CD4-positive, alpha-beta memory T cell (primary cell): ENCODE measurements at regions not wholly inside any gene's neighbourhood (a gene's known extent, or its start where the extent isn't known, plus 50 kb on each side); places are given as distances from the start of the nearest gene placed in this dataset.

Experiments used
- CTCF ChIA-PET: fragments of 350-600 bp; sonication (Branson Sonifier 250); formaldehyde crosslinking; loops from one replicate; lab custom pipeline; 2021; ENCODE audit warnings: inconsistent platforms; ENCODE audit not compliant: partially characterized antibody; lab: Charles Lee
- POLR2A ChIA-PET: fragments of 350-600 bp; sonication (Branson Sonifier 250); formaldehyde crosslinking; loops from one replicate; lab custom pipeline; 2021; ENCODE audit not compliant: partially characterized antibody; lab: Charles Lee
- DNase-seq, 5 donors: peaks; one replicate each; pipeline versions ENCODE4 v3.0.0 to v3.0.0-alpha.2; 2020 to 2022; ENCODE audit warnings: mixed read lengths in 1 of 5
- H3K27ac ChIP-seq: one replicate; pipeline ENCODE4 v1.7.0; 2013; ENCODE audit warnings: low read depth, low read length
- H3K27me3 ChIP-seq: 2 replicates; pipeline ENCODE4 v1.7.0; 2013; ENCODE audit warnings: mild to moderate bottlenecking, low read length, moderate library complexity; ENCODE audit not compliant: insufficient read depth
- H3K36me3 ChIP-seq: 2 replicates; pipeline ENCODE4 v1.7.0; 2013; ENCODE audit warnings: mild to moderate bottlenecking, low read length, moderate library complexity; ENCODE audit not compliant: insufficient read depth
- H3K4me1 ChIP-seq: 2 replicates; pipeline ENCODE4 v1.7.0; 2013; ENCODE audit warnings: mild to moderate bottlenecking, low read length, moderate library complexity; ENCODE audit not compliant: insufficient read depth
- H3K4me3 ChIP-seq, 2 donors: one replicate each; pipeline ENCODE4 v1.7.0; 2013; ENCODE audit warnings: low read length in 2 of 2, mild to moderate bottlenecking in 1 of 2
- H3K9me3 ChIP-seq, 2 donors: one replicate each; pipeline ENCODE4 v1.7.0; 2013; ENCODE audit warnings: low read length in 2 of 2, control low read depth in 1 of 2; ENCODE audit not compliant: control insufficient read depth in 1 of 2
- H3K27ac Mint-ChIP-seq, 7 donors: one replicate each; pipeline ENCODE4 v1.8.0; 2020 to 2021; ENCODE audit warnings: mixed read lengths in 7 of 7, mild to moderate bottlenecking in 6 of 7, inconsistent platforms in 3 of 7, moderate library complexity in 3 of 7
- H3K27me3 Mint-ChIP-seq, 2 donors: one replicate each; pipeline ENCODE4 v1.8.0; 2020 to 2021; ENCODE audit warnings: mixed read lengths in 2 of 2
- H3K36me3 Mint-ChIP-seq, 2 donors: one replicate each; pipeline ENCODE4 v1.8.0; 2020 to 2021; ENCODE audit warnings: mixed read lengths in 2 of 2, inconsistent platforms in 1 of 2, mild to moderate bottlenecking in 1 of 2
- H3K4me1 Mint-ChIP-seq, 4 donors: one replicate each; pipeline ENCODE4 v1.8.0; 2020 to 2021; ENCODE audit warnings: mixed read lengths in 4 of 4, mild to moderate bottlenecking in 1 of 4
- H3K4me3 Mint-ChIP-seq, 8 donors: one replicate each; pipeline ENCODE4 v1.8.0; 2020 to 2021; ENCODE audit warnings: mixed read lengths in 8 of 8, mild to moderate bottlenecking in 7 of 8, moderate library complexity in 6 of 8, inconsistent platforms in 3 of 8
- H3K9me3 Mint-ChIP-seq, 8 donors: one replicate each; pipeline ENCODE4 v1.8.0; 2020 to 2021; ENCODE audit warnings: mixed read lengths in 8 of 8, mild to moderate bottlenecking in 5 of 8, inconsistent platforms in 3 of 8, moderate library complexity in 1 of 8
- intact Hi-C: fragments of 100-400 bp; cut with micrococcal nuclease; formaldehyde crosslinking; loops from one replicate; pipeline ENCODE4 v1.15.1; 2023

GRCh38 chr1:157893686-157894085 is 52.1 kb upstream of the CD5L start:
- Histone ChIP-seq H3K36me3 (no peaks in the 10 kb centered on the region), H3K4me1 (no peaks in the 10 kb centered on the region), H3K4me3 (no peak overlapping the region), H3K9me3 (no peaks in the 10 kb centered on the region), H3K27me3 (no peaks in the 10 kb centered on the region), H3K27ac (no peak overlapping the region)
- intact Hi-C loops = no loop called here
- peaks cover 5 to 10% of the 10 kb centered on the region in 2 donors for H3K27me3 Mint-ChIP-seq
- ChIA-PET CTCF (no interaction called here), POLR2A (no interaction called here)
- H3K9me3 Mint-ChIP-seq = peaks cover 0 to 4% (median 1%) of the 10 kb centered on the region in 8 donors
- H3K4me1 Mint-ChIP-seq = no peaks in the 10 kb centered on the region
- H3K36me3 Mint-ChIP-seq = no peaks in the 10 kb centered on the region
- DNase-seq = no peak
- no peak overlapping the region for H3K4me3 Mint-ChIP-seq
- no peak overlapping the region for H3K27ac Mint-ChIP-seq

- ChIA-PET POLR2A (no interaction called here), CTCF (no interaction called here)
- H3K4me3 ChIP-seq = no peak overlapping the region
- H3K4me1 ChIP-seq = no peaks in the 10 kb centered on the region
- no peak overlapping the region for H3K27ac ChIP-seq
- Mint-ChIP-seq H3K9me3 (peaks cover 0 to 9% (median 3%) of the 10 kb centered on the region in 8 donors), H3K27me3 (peaks cover 5 to 10% of the 10 kb centered on the region in 2 donors), H3K4me1 (no peaks in the 10 kb centered on the region), H3K4me3 (no peak overlapping the region), H3K36me3 (no peaks in the 10 kb centered on the region), H3K27ac (no peak overlapping the region)
- no peak for DNase-seq
- no peaks in the 10 kb centered on the region for H3K27me3 ChIP-seq
- intact Hi-C loops = no loop called here
- H3K9me3 ChIP-seq = no peaks in the 10 kb centered on the region
- no peaks in the 10 kb centered on the region for H3K36me3 ChIP-seq
These were observed 53.1 kb upstream of the CD5L start for GRCh38 chr1:157894613-157895165.

- Mint-ChIP-seq H3K4me3 (no peak overlapping the region), H3K27ac (no peak overlapping the region), H3K27me3 (peaks cover 2 to 13% of the 10 kb centered on the region in 2 donors), H3K9me3 (peaks cover 0 to 17% (median 8%) of the 10 kb centered on the region in 8 donors), H3K4me1 (no peaks in the 10 kb centered on the region), H3K36me3 (no peaks in the 10 kb centered on the region)
- Histone ChIP-seq H3K27ac (no peak overlapping the region), H3K9me3 (no peaks in the 10 kb centered on the region), H3K4me1 (no peaks in the 10 kb centered on the region), H3K36me3 (no peaks in the 10 kb centered on the region), H3K4me3 (no peak overlapping the region), H3K27me3 (no peaks in the 10 kb centered on the region)
- ChIA-PET POLR2A (no interaction called here), CTCF (no interaction called here)
- intact Hi-C loops = no loop called here
- DNase-seq = no peak
These were observed 68.7 kb upstream of the CD5L start for GRCh38 chr1:157910270-157910669.

GRCh38 chr1:157915859-157916258 is 74.3 kb upstream of the CD5L start:
- Mint-ChIP-seq H3K9me3 (peaks cover 0 to 6% (median 0%) of the 10 kb centered on the region in 8 donors), H3K27ac (no peak overlapping the region), H3K36me3 (no peaks in the 10 kb centered on the region), H3K4me1 (no peaks in the 10 kb centered on the region), H3K4me3 (no peak overlapping the region), H3K27me3 (peaks cover 2 to 5% of the 10 kb centered on the region in 2 donors)
- CTCF ChIA-PET = no interaction called here
- intact Hi-C loops = no loop called here
- Histone ChIP-seq H3K27me3 (no peaks in the 10 kb centered on the region), H3K27ac (no peak overlapping the region), H3K9me3 (no peaks in the 10 kb centered on the region), H3K4me3 (no peak overlapping the region), H3K4me1 (no peaks in the 10 kb centered on the region), H3K36me3 (no peaks in the 10 kb centered on the region)
- POLR2A ChIA-PET = no interaction called here
- no peak for DNase-seq

- no peaks in the 10 kb centered on the region for H3K27me3 ChIP-seq
- H3K4me3 ChIP-seq = no peak overlapping the region
- H3K27ac ChIP-seq = no peak overlapping the region
- intact Hi-C loops = no loop called here
- H3K36me3 ChIP-seq = no peaks in the 10 kb centered on the region
- H3K4me1 Mint-ChIP-seq = no peaks in the 10 kb centered on the region
- H3K9me3 ChIP-seq = no peaks in the 10 kb centered on the region
- ChIA-PET CTCF (no interaction called here), POLR2A (no interaction called here)
- peaks cover 5 to 6% of the 10 kb centered on the region in 2 donors for H3K27me3 Mint-ChIP-seq
- no peaks in the 10 kb centered on the region for H3K4me1 ChIP-seq
- no peak overlapping the region for H3K4me3 Mint-ChIP-seq
- no peaks in the 10 kb centered on the region for H3K36me3 Mint-ChIP-seq
- H3K9me3 Mint-ChIP-seq = peaks cover 0 to 3% (median 0%) of the 10 kb centered on the region in 8 donors
- no peak for DNase-seq
- H3K27ac Mint-ChIP-seq = no peak overlapping the region
These were observed 75.4 kb upstream of the CD5L start for GRCh38 chr1:157916887-157917570.

GRCh38 chr1:157920748-157921147 is 72.7 kb upstream of the KIRREL1 start:
- Mint-ChIP-seq H3K4me3 (no peak overlapping the region), H3K27ac (no peak overlapping the region), H3K36me3 (no peaks in the 10 kb centered on the region), H3K9me3 (peaks cover 0 to 3% (median 0%) of the 10 kb centered on the region in 8 donors), H3K27me3 (peaks cover 4 to 5% of the 10 kb centered on the region in 2 donors), H3K4me1 (no peaks in the 10 kb centered on the region)
- Histone ChIP-seq H3K27ac (no peak overlapping the region), H3K4me3 (no peak overlapping the region), H3K9me3 (no peaks in the 10 kb centered on the region), H3K27me3 (no peaks in the 10 kb centered on the region), H3K4me1 (no peaks in the 10 kb centered on the region), H3K36me3 (no peaks in the 10 kb centered on the region)
- DNase-seq = no peak
- ChIA-PET CTCF (no interaction called here), POLR2A (interaction anchor here (1.1 kb wide), 1 partner anchor 9 kb away, joined by 3 read pairs; no protein-coding TSS in a partner anchor)
- intact Hi-C loops = no loop called here

- no peak for DNase-seq
- Mint-ChIP-seq H3K27ac (no peak overlapping the region), H3K9me3 (peaks cover 0 to 1% (median 0%) of the 10 kb centered on the region in 8 donors), H3K4me3 (no peak overlapping the region), H3K4me1 (no peaks in the 10 kb centered on the region), H3K36me3 (no peaks in the 10 kb centered on the region), H3K27me3 (peaks cover 2 to 4% of the 10 kb centered on the region in 2 donors)
- no peaks in the 10 kb centered on the region for H3K9me3 ChIP-seq
- ChIA-PET CTCF (no interaction called here), POLR2A (no interaction called here)
- no peaks in the 10 kb centered on the region for H3K27me3 ChIP-seq
- H3K4me3 ChIP-seq = no peak overlapping the region
- intact Hi-C loops = no loop called here
- no peak overlapping the region for H3K27ac ChIP-seq
- no peaks in the 10 kb centered on the region for H3K4me1 ChIP-seq
- H3K36me3 ChIP-seq = no peaks in the 10 kb centered on the region
These were observed 67.9 kb upstream of the KIRREL1 start for GRCh38 chr1:157925419-157926166.
